ENCODE measurements at regions not wholly inside any gene's neighbourhood (a gene's known extent, or its start where the extent isn't known, plus 50 kb on each side); places are given as distances from the start of the nearest gene placed in this dataset.
A peak's percentile ranks its signal among the peaks of the same experiment; 100 is the strongest.

GRCh38 chr5:142447887-142448286, 123.1 kb upstream of the SPRY4 start:
- peaks cover 0 to 14% of the 10 kb centered on the region in 2 donors for H3K4me1 ChIP-seq
- no peaks in the 10 kb centered on the region for H3K36me3 ChIP-seq
- no peaks in the 10 kb centered on the region for H3K27me3 ChIP-seq
- H3K4me3 ChIP-seq: no peak overlapping the region
- H3K27ac ChIP-seq: no peak overlapping the region
- no peak for DNase-seq (ENCODE audit: low spot score)
- H3K9me3 ChIP-seq: peaks cover 0 to 5% of the 10 kb centered on the region in 2 donors
- TF ChIP-seq, protein P1, sequence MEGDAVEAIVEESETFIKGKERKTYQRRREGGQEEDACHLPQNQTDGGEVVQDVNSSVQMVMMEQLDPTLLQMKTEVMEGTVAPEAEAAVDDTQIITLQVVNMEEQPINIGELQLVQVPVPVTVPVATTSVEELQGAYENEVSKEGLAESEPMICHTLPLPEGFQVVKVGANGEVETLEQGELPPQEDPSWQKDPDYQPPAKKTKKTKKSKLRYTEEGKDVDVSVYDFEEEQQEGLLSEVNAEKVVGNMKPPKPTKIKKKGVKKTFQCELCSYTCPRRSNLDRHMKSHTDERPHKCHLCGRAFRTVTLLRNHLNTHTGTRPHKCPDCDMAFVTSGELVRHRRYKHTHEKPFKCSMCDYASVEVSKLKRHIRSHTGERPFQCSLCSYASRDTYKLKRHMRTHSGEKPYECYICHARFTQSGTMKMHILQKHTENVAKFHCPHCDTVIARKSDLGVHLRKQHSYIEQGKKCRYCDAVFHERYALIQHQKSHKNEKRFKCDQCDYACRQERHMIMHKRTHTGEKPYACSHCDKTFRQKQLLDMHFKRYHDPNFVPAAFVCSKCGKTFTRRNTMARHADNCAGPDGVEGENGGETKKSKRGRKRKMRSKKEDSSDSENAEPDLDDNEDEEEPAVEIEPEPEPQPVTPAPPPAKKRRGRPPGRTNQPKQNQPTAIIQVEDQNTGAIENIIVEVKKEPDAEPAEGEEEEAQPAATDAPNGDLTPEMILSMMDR (IDR thresholded peaks at IDR 0.05): no peak

- TF ChIP-seq, protein P1 (IDR thresholded peaks at IDR 0.05): no peak
Measured at GRCh38 chr5:142446960-142447279, 122.1 kb upstream of the SPRY4 start.

GRCh38 chr5:142446131-142446959, 121.5 kb upstream of the SPRY4 start:
- H3K27ac ChIP-seq: peak overlapping the region; percentile 13 to 68
- peak; percentile 63 for DNase-seq (ENCODE audit: low spot score)

More at GRCh38 chr5:142446960-142447279, 122.1 kb upstream of the SPRY4 start:
- Histone ChIP-seq H3K4me1 (peaks cover 0 to 14% of the 10 kb centered on the region in 2 donors), H3K27me3 (no peaks in the 10 kb centered on the region), H3K36me3 (no peaks in the 10 kb centered on the region), H3K9me3 (peaks cover 0 to 5% of the 10 kb centered on the region in 2 donors), H3K27ac (peak overlapping the region in 1 of 2 donors; percentile 68), H3K4me3 (no peak overlapping the region)
- DNase-seq (ENCODE audit: low spot score): no peak

GRCh38 chr5:142445266-142445665, 120.4 kb upstream of the SPRY4 start:
- H3K27me3 ChIP-seq: no peaks in the 10 kb centered on the region
- H3K36me3 ChIP-seq: no peaks in the 10 kb centered on the region
- no peak for DNase-seq (ENCODE audit: low spot score)
- TF ChIP-seq, protein P1 (IDR thresholded peaks at IDR 0.05): no peak
- peak overlapping the region in 1 of 2 donors; percentile 68 for H3K27ac ChIP-seq
- no peak overlapping the region for H3K4me3 ChIP-seq
- peaks cover 0 to 14% of the 10 kb centered on the region in 2 donors for H3K4me1 ChIP-seq
- peaks cover 0 to 5% of the 10 kb centered on the region in 2 donors for H3K9me3 ChIP-seq

More at GRCh38 chr5:142446131-142446959, 121.5 kb upstream of the SPRY4 start:
- H3K27me3 ChIP-seq: no peaks in the 10 kb centered on the region
- TF ChIP-seq, protein P1 (IDR thresholded peaks at IDR 0.05): no peak
- no peaks in the 10 kb centered on the region for H3K36me3 ChIP-seq
- no peak overlapping the region for H3K4me3 ChIP-seq
- peaks cover 0 to 14% of the 10 kb centered on the region in 2 donors for H3K4me1 ChIP-seq
- peaks cover 0 to 5% of the 10 kb centered on the region in 2 donors for H3K9me3 ChIP-seq

DNA sequence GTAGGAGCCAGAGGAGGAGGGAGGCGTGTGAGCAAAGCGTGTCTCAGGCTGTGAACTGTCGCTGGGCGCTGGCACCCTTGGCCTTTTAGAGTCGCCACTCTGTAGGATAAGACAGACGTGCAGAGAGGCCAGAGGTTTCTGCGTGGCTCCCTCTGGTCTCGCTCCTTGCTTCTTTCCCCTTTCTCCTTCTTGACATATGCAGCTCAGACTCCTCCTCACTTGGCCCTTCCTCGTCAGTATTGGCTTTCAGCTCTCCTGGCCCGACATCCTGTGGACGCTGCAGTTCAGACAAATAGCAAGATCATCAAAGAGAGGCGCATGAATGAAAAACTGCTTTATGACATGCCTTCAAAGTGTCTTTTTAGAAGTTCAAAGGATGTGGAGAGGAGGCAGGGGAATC, 116.8 kb upstream of the SPRY4 start:
- peak; percentile 70 for DNase-seq (ENCODE audit: low spot score)
- TF ChIP-seq, protein P1 (IDR thresholded peaks at IDR 0.05): peak in 1 of 2 donors; percentile 17
- H3K27ac ChIP-seq: no peak overlapping the region
- peaks cover 0 to 31% of the 10 kb centered on the region in 2 donors for H3K4me1 ChIP-seq
- no peak overlapping the region for H3K4me3 ChIP-seq
- H3K27me3 ChIP-seq: no peaks in the 10 kb centered on the region
- no peaks in the 10 kb centered on the region for H3K9me3 ChIP-seq
- H3K36me3 ChIP-seq: no peaks in the 10 kb centered on the region
